Sigmoid colon (tissue), 6 donors: ENCODE measurements at regions not wholly inside any gene's neighbourhood (a gene's known extent, or its start where the extent isn't known, plus 50 kb on each side); places are given as distances from the start of the nearest gene placed in this dataset.

Source experiments
- DNase-seq: peaks from one replicate; pipeline ENCODE4 v3.0.0-alpha.2; 2019
- H3K27ac ChIP-seq, 4 donors: fragments of 200-600 bp; sonication (generic); one replicate each; pipeline ENCODE4 v1.5.1; 2016 to 2019; ENCODE audit warnings: mild to moderate bottlenecking in 1 of 4
- H3K27me3 ChIP-seq, 3 donors: fragments of 200-600 bp; sonication (generic); one replicate each; pipeline ENCODE4 v1.5.1; 2019; ENCODE audit warnings: mild to moderate bottlenecking in 1 of 3
- H3K36me3 ChIP-seq, 4 donors: fragments of 200-600 bp; sonication (generic); one replicate each; pipeline ENCODE4 v1.5.1; 2016 to 2019
- H3K4me1 ChIP-seq, 4 donors: fragments of 200-600 bp; sonication (generic); one replicate each; pipeline ENCODE4 v1.5.1; 2017 to 2019
- H3K4me3 ChIP-seq, 4 donors: fragments of 200-600 bp; sonication (generic); one replicate each; pipeline ENCODE4 v1.5.1; 2017 to 2019; ENCODE audit warnings: mild to moderate bottlenecking in 2 of 4, moderate library complexity in 1 of 4
- H3K9me3 ChIP-seq, 4 donors: fragments of 200-600 bp in 3 of 4; sonication (generic) in 3 of 4; one replicate each; pipeline versions ENCODE4 v1.5.1 to v1.6.1; 2013 to 2019
- EP300 ChIP-seq, 4 donors: sonication (generic); formaldehyde crosslinking; IDR thresholded peaks; one replicate each; pipeline ENCODE4 v1.6.1; 2017; ENCODE audit warnings: antibody characterized with exemption in 4 of 4
- POLR2A ChIP-seq, 2 donors: fragments of 450-650 bp; IDR thresholded peaks; one replicate each; pipeline ENCODE4 v1.6.1; 2016; ENCODE audit warnings: antibody characterized with exemption in 2 of 2, mild to moderate bottlenecking in 2 of 2, moderate library complexity in 2 of 2
- POLR2AphosphoS5 ChIP-seq, 4 donors: sonication (generic); formaldehyde crosslinking; IDR thresholded peaks; one replicate each; pipeline ENCODE4 v1.6.1; 2017; ENCODE audit warnings: antibody characterized with exemption in 4 of 4
- WGBS, 2 donors: extraction: QIAGEN DNeasy Blood & Tissue Kit; methylation state at CpG; one replicate each; pipeline ENCODE4 v1.1.7; 2013; 5-methylcytosine and 5-hydroxymethylcytosine counted together
- intact Hi-C: fragments of 100-400 bp; cut with DNase I; formaldehyde crosslinking; loops from one replicate; pipeline ENCODE4 v1.15.1; 2023
- TF ChIP-seq, protein P1 (sequence below), 4 experiments: fragments of 450-650 bp in 3 of 4; fragments of 200-600 bp in 1 of 4; IDR thresholded peaks; one replicate each; pipeline ENCODE4 v1.5.1; 2016 to 2019; ENCODE audit warnings: antibody characterized with exemption in 4 of 4, mild to moderate bottlenecking in 3 of 4, moderate library complexity in 2 of 4
- donor health status: healthy with polysubstance abuse.
- donor health status: healthy.

GRCh38 chr1:17886838-17887441, 131.8 kb downstream of the ACTL8 start:
- DNase-seq = no peak
- TF ChIP-seq POLR2AphosphoS5 (IDR thresholded peaks at IDR 0.05) = no peak
- no peak for TF ChIP-seq POLR2A (IDR thresholded peaks at IDR 0.05)
- TF ChIP-seq, protein P1, sequence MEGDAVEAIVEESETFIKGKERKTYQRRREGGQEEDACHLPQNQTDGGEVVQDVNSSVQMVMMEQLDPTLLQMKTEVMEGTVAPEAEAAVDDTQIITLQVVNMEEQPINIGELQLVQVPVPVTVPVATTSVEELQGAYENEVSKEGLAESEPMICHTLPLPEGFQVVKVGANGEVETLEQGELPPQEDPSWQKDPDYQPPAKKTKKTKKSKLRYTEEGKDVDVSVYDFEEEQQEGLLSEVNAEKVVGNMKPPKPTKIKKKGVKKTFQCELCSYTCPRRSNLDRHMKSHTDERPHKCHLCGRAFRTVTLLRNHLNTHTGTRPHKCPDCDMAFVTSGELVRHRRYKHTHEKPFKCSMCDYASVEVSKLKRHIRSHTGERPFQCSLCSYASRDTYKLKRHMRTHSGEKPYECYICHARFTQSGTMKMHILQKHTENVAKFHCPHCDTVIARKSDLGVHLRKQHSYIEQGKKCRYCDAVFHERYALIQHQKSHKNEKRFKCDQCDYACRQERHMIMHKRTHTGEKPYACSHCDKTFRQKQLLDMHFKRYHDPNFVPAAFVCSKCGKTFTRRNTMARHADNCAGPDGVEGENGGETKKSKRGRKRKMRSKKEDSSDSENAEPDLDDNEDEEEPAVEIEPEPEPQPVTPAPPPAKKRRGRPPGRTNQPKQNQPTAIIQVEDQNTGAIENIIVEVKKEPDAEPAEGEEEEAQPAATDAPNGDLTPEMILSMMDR (IDR thresholded peaks at IDR 0.05) = no peak
- TF ChIP-seq EP300 (IDR thresholded peaks at IDR 0.05) = no peak
- intact Hi-C loops = no loop called here

DNA sequence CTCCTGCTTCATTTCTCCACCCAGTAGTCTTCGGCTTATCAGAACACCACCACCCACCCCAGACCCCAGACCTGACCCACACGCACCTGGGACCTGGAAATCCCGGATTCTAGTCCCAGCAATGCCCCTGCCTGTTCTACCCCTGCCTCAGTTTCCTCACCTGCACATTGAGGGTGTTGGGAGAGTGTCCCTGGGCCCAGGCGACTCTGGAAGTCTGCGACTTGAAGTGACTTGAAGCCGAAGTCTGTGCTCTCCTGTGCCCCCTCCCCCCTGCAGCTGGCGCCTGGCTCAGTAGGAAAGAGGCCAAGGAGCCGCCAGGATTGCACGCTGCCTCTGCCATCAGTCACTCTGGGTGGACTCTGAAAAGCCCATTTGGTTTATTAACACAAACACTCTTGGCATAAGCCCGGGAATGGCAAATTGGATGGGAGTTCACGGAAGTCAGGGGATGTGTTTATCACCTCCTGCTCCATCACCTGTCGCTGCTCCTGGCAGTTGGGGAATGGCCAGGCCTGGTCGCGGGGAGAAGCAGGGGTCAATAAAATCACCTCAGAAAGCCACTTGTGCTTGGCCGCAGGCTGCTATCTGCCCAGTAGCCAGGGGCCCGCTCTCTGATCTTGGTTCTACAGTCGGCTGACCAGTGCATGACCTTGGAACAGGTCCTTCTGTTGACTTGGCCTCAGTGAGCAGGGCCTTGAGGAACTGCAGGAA, 132.7 kb downstream of the ACTL8 start:
- DNase-seq = no peak
- Histone ChIP-seq H3K36me3 (no peaks in the 10 kb centered on the region), H3K9me3 (no peaks in the 10 kb centered on the region), H3K27ac (no peak overlapping the region), H3K4me1 (peaks cover 0 to 29% (median 18%) of the 10 kb centered on the region in 4 donors), H3K4me3 (no peak overlapping the region), H3K27me3 (peaks cover 0 to 19% (median 7%) of the 10 kb centered on the region in 3 donors)
- intact Hi-C loops = no loop called here
- 26 to 56% methylated on average over 17 of the region's 17 CpGs for WGBS, 2 donors
- TF ChIP-seq EP300 (IDR thresholded peaks at IDR 0.05) (no peak), POLR2AphosphoS5 (IDR thresholded peaks at IDR 0.05) (no peak), POLR2A (IDR thresholded peaks at IDR 0.05) (no peak)
- TF ChIP-seq, protein P1 (IDR thresholded peaks at IDR 0.05) = no peak

More at GRCh38 chr1:17886838-17887441, 131.8 kb downstream of the ACTL8 start:
- H3K27me3 ChIP-seq = peaks cover 0 to 19% (median 7%) of the 10 kb centered on the region in 3 donors
- H3K4me3 ChIP-seq = no peak overlapping the region
- WGBS, 2 donors = 46 to 51% methylated on average over 6 of the region's 6 CpGs
- peaks cover 0 to 24% (median 16%) of the 10 kb centered on the region in 4 donors for H3K4me1 ChIP-seq
- H3K9me3 ChIP-seq = no peaks in the 10 kb centered on the region
- no peak overlapping the region for H3K27ac ChIP-seq
- no peaks in the 10 kb centered on the region for H3K36me3 ChIP-seq

DNA sequence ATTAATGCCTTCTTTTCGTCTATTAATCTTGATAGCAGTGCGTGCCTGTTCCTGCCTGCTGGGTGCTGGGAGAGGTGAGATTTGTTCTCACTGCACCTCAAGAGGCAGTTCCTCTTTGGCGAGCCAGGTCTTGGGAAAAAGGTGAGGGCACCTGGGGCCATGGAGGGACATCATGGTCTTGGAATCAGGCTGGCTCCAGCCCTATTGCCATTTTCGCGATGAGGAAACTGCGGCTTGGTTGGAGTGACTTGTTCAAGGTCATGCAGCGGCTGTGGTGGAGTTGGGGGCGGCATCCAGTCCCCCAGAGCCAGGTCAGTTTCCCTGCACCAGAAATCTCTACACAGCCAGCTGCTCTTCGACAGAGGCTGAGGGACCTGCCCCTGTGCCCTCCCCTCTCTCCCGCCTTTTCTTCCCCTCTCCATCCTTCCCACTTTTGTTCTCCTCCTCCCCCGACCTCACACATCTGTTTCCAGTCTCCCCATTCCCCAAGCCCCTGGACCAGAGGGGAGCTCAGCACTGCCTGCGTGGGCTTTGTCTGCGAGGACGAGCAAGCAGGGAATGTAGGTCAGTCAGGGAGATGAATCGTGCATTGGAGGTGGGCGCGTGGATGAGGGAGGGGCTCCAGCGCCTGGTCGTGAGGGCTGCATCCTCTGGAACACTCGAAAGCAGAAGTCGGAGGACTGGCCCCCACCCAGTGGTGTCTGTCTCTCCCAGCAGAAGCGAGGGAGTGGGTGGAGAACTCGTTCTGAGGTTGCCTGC, 135.1 kb downstream of the ACTL8 start:
- no peak for DNase-seq
- Histone ChIP-seq H3K4me1 (peaks cover 0 to 29% (median 18%) of the 10 kb centered on the region in 4 donors), H3K4me3 (no peak overlapping the region), H3K27me3 (peaks cover 0 to 19% (median 7%) of the 10 kb centered on the region in 3 donors), H3K27ac (no peak overlapping the region), H3K36me3 (no peaks in the 10 kb centered on the region), H3K9me3 (no peaks in the 10 kb centered on the region)
- WGBS, 2 donors = 61 to 65% methylated on average over 23 of the region's 23 CpGs
- intact Hi-C loops = no loop called here
- TF ChIP-seq EP300 (IDR thresholded peaks at IDR 0.05) = no peak
- no peak for TF ChIP-seq POLR2AphosphoS5 (IDR thresholded peaks at IDR 0.05)
- no peak for TF ChIP-seq POLR2A (IDR thresholded peaks at IDR 0.05)
- TF ChIP-seq, protein P1 (IDR thresholded peaks at IDR 0.05) = no peak

GRCh38 chr1:17890815-17891191, 135.7 kb downstream of the ACTL8 start:
- H3K27me3 ChIP-seq = peaks cover 0 to 19% (median 5%) of the 10 kb centered on the region in 3 donors
- WGBS, 2 donors = 75 to 76% methylated on average over 8 of the region's 8 CpGs

More at GRCh38 chr1:17890815-17891191, 135.7 kb downstream of the ACTL8 start:
- Histone ChIP-seq H3K36me3 (no peaks in the 10 kb centered on the region), H3K4me3 (no peak overlapping the region), H3K4me1 (peaks cover 0 to 29% (median 18%) of the 10 kb centered on the region in 4 donors), H3K27ac (no peak overlapping the region), H3K9me3 (no peaks in the 10 kb centered on the region)
- DNase-seq = no peak
- TF ChIP-seq POLR2AphosphoS5 (IDR thresholded peaks at IDR 0.05) (no peak), POLR2A (IDR thresholded peaks at IDR 0.05) (no peak), EP300 (IDR thresholded peaks at IDR 0.05) (no peak)
- TF ChIP-seq, protein P1 (IDR thresholded peaks at IDR 0.05) = no peak
- intact Hi-C loops = no loop called here
